Liver (tissue), 8 donors: ENCODE measurements at regions not wholly inside any gene's neighbourhood (a gene's known extent, or its start where the extent isn't known, plus 50 kb on each side); places are given as distances from the start of the nearest gene placed in this dataset. TPM values are rescaled to one million over a fixed set of nuclear protein-coding genes. Genes with fewer than 3 reads are reported as not detected.

Experiments used
- DNase-seq: peaks from one replicate; pipeline ENCODE4 v3.0.0-alpha.2; 2017; ENCODE audit warnings: low spot score
- H3K27ac ChIP-seq, 2 donors: one replicate each; pipeline ENCODE4 v1.7.0; 2013; ENCODE audit warnings: inconsistent platforms in 2 of 2, low read length in 2 of 2, control low read depth in 1 of 2, low read depth in 1 of 2, mild to moderate bottlenecking in 1 of 2
- H3K27me3 ChIP-seq, 4 donors: one replicate each; pipeline versions ENCODE4 v1.6.1 to v1.7.0; 2013; ENCODE audit warnings: low read length in 3 of 4, inconsistent platforms in 1 of 4, mild to moderate bottlenecking in 1 of 4, moderate library complexity in 1 of 4; ENCODE audit not compliant: control insufficient read depth in 4 of 4, insufficient read depth in 4 of 4
- H3K36me3 ChIP-seq, 4 donors: one replicate each; pipeline versions ENCODE4 v1.6.1 to v1.7.0; 2013; ENCODE audit warnings: low read length in 3 of 4, mild to moderate bottlenecking in 3 of 4, low read depth in 1 of 4, moderate library complexity in 1 of 4; ENCODE audit not compliant: control insufficient read depth in 4 of 4, insufficient read depth in 3 of 4
- H3K4me1 ChIP-seq, 4 donors: one replicate each; pipeline versions ENCODE4 v1.6.1 to v1.7.0; 2013; ENCODE audit warnings: low read length in 3 of 4, mild to moderate bottlenecking in 3 of 4, moderate library complexity in 1 of 4; ENCODE audit not compliant: control insufficient read depth in 4 of 4, insufficient read depth in 4 of 4
- H3K4me3 ChIP-seq, 3 donors: one replicate each; pipeline versions ENCODE4 v1.6.1 to v1.7.0; 2013; ENCODE audit warnings: low read length in 3 of 3, control low read depth in 1 of 3, low read depth in 1 of 3, mild to moderate bottlenecking in 1 of 3
- H3K9ac ChIP-seq, 2 donors: one replicate each; pipeline ENCODE4 v1.7.0; 2013; ENCODE audit warnings: low read length in 2 of 2, mild to moderate bottlenecking in 2 of 2, moderate library complexity in 2 of 2, control low read depth in 1 of 2, low read depth in 1 of 2
- H3K9me3 ChIP-seq, 4 donors: one replicate each; pipeline versions ENCODE4 v1.6.1 to v1.7.0; 2013; ENCODE audit warnings: low read length in 3 of 4; ENCODE audit not compliant: control insufficient read depth in 4 of 4
- EGR1 ChIP-seq, 2 donors: IDR thresholded peaks; 2 replicates each; pipeline ENCODE4 v1.6.1; 2016 to 2018; ENCODE audit warnings: antibody characterized with exemption in 2 of 2, low read depth in 2 of 2
- GABPA ChIP-seq, 2 donors: IDR thresholded peaks in 1 of 2; conservative IDR thresholded peaks in 1 of 2; 2 replicates each; pipeline ENCODE4 v1.6.1; 2016; ENCODE audit warnings: antibody characterized with exemption in 2 of 2, mild to moderate bottlenecking in 1 of 2, moderate library complexity in 1 of 2
- JUND ChIP-seq, 2 donors: IDR thresholded peaks; 2 replicates each; pipeline ENCODE4 v1.6.1; 2016; ENCODE audit warnings: antibody characterized with exemption in 2 of 2
- MAX ChIP-seq: IDR thresholded peaks from 2 replicates; pipeline ENCODE4 v1.6.1; 2016; ENCODE audit warnings: antibody characterized with exemption
- NR2F2 ChIP-seq: IDR thresholded peaks from 2 replicates; pipeline ENCODE4 v1.6.1; 2016; ENCODE audit warnings: antibody characterized with exemption
- RXRA ChIP-seq, 2 donors: IDR thresholded peaks; 2 replicates each; pipeline ENCODE4 v1.6.1; 2017 to 2018; ENCODE audit warnings: antibody characterized with exemption in 2 of 2, mild to moderate bottlenecking in 1 of 2
- SP1 ChIP-seq: IDR thresholded peaks from 2 replicates; pipeline ENCODE4 v1.6.1; 2018; ENCODE audit warnings: antibody characterized with exemption, mild to moderate bottlenecking
- ZBTB33 ChIP-seq: IDR thresholded peaks from 2 replicates; pipeline ENCODE4 v1.6.1; 2016; ENCODE audit warnings: antibody characterized with exemption
- WGBS: extraction: QIAGEN DNeasy Blood & Tissue Kit; methylation state at CpG from one replicate; pipeline ENCODE4 v1.1.7; 2013; 5-methylcytosine and 5-hydroxymethylcytosine counted together
- small RNA-seq: library from RNA; depleted of rRNA; stranded (forward); fragments of <200 nt; gene quantifications from one replicate; pipeline ENCODE3, GENCODE V24; 2014
- donor health status: healthy.
- donor health status: healthy.
- donor health status: healthy.
- donor health status: healthy.

GRCh38 chr7:138407792-138408191 lies 52.3 kb upstream of the TRIM24 start:
- WGBS = 69% methylated on average over 4 of the region's 4 CpGs
- H3K4me3 ChIP-seq = no peak overlapping the region
- no peak overlapping the region for H3K9ac ChIP-seq
- H3K4me1 ChIP-seq = no peaks in the 10 kb centered on the region
- H3K36me3 ChIP-seq = no peaks in the 10 kb centered on the region
- TF ChIP-seq RXRA (IDR thresholded peaks at IDR 0.05) (no peak), NR2F2 (peak; percentile 26), EGR1 (IDR thresholded peaks at IDR 0.05; ENCODE audit: low read depth in 2 of 2) (peak; percentile 30 to 54), JUND (IDR thresholded peaks at IDR 0.05) (no peak), SP1 (no peak), MAX (peak; percentile 59), GABPA (IDR thresholded peaks at IDR 0.05 in 1 of 2, conservative IDR thresholded peaks at IDR 0.05 in 1 of 2) (no peak), ZBTB33 (no peak)
- no peaks in the 10 kb centered on the region for H3K27me3 ChIP-seq
- no peak overlapping the region for H3K27ac ChIP-seq
- no peaks in the 10 kb centered on the region for H3K9me3 ChIP-seq
- no peak for DNase-seq

Small RNA genes lying in the stretch of these regions (small RNA-seq; reads per million reads assigned to genes)
- gene RF00019 = not detected
- not detected for gene RF00432
